ENCODE measurements at regions not wholly inside any gene's neighbourhood (a gene's known extent, or its start where the extent isn't known, plus 50 kb on each side); places are given as distances from the start of the nearest gene placed in this dataset.

DNA sequence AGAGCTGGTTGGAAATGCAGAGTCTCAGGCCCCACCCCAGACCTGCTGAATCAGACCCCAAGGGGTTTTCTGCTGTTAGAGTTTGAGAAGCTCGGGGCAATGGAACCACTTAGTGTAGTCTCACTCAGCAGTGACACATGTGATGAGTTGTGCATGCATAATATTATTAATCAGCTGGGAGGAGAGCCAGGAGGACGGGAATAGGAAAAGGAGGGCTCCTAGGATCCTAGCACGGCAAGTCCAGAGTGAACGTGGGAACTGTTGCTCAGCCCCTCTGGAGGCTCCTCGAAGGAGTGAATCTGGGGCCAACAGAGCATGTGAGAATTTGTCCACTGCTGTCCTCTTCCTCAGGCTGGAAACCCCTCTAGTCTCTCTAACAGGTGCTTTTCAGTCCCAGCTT is 87.1 kb downstream of the HS1BP3 start:
- Histone ChIP-seq H3K9me3 (no peaks in the 10 kb centered on the region), H3K4me3 (no peak overlapping the region), H3K4me1 (peaks cover 5% of the 10 kb centered on the region), H3K27me3 (no peaks in the 10 kb centered on the region), H3K36me3 (no peaks in the 10 kb centered on the region), H3K27ac (no peak overlapping the region)
- ATAC-seq (no peak), DNase-seq (peak; percentile 31)
- intact Hi-C loops (cut with DNase I): no loop called here
- TF ChIP-seq, protein P1, sequence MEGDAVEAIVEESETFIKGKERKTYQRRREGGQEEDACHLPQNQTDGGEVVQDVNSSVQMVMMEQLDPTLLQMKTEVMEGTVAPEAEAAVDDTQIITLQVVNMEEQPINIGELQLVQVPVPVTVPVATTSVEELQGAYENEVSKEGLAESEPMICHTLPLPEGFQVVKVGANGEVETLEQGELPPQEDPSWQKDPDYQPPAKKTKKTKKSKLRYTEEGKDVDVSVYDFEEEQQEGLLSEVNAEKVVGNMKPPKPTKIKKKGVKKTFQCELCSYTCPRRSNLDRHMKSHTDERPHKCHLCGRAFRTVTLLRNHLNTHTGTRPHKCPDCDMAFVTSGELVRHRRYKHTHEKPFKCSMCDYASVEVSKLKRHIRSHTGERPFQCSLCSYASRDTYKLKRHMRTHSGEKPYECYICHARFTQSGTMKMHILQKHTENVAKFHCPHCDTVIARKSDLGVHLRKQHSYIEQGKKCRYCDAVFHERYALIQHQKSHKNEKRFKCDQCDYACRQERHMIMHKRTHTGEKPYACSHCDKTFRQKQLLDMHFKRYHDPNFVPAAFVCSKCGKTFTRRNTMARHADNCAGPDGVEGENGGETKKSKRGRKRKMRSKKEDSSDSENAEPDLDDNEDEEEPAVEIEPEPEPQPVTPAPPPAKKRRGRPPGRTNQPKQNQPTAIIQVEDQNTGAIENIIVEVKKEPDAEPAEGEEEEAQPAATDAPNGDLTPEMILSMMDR (IDR thresholded peaks at IDR 0.05): no peak

DNA sequence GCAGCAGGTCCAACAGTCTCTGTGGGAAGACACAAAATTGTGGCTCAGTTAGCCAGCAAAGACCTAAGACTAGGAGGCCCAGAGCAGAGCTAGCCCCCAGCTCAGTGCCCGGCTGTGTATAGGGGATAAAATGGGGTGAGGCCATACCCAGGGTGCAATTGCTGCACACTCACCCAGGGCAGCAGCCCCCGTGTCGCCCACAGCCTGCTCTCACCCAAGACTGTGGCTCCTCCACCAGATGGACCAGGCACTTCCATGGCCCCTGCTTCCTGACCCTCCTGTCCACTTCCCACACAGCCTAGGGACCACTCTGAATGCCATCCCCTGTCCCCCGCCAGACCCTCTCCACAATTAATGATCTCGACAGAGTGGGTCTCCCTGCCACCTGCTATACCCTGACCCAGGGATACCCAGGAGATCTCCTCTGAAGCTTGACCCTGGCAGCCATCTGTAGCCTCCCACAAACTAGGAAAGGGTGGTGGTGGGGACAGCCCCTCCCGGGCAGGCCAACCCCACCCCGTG is 85.7 kb downstream of the HS1BP3 start:
- intact Hi-C loops (cut with DNase I): no loop called here
- Histone ChIP-seq H3K9me3 (no peaks in the 10 kb centered on the region), H3K4me1 (peaks cover 12% of the 10 kb centered on the region), H3K4me3 (no peak overlapping the region), H3K36me3 (no peaks in the 10 kb centered on the region), H3K27ac (no peak overlapping the region), H3K27me3 (no peaks in the 10 kb centered on the region)
- ATAC-seq: no peak
- DNase-seq: peak; percentile 53
- TF ChIP-seq, protein P1 (IDR thresholded peaks at IDR 0.05): no peak

DNA sequence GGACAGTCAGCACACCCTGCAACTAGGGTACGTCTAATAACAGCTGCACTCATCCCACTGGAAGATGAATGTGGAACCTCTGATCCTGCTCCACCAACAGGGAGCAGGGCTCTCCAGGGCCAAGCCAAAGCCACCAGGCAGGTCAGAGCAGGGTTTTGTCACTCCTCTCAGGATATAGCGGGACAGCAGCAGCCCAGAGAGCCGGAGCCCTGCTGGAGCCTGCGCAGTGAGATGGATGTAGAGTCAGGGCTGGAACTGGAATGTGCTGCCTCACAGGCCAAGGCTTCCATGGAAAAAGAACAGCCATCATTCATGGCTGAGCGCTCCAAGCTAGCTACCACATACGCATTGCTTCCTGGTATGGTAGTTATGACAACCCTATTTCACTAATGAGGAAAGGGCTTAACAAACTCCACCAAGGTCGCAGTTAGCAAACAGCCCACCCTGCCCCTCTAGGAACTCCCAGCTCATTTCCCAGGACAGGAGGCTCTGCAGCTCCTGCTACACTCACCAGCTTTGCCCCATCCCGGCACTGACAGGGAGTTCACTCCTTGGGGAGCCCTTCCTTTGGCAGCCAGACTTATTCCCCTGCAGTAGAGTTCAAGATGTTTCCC is 85.2 kb downstream of the HS1BP3 start:
- H3K9me3 ChIP-seq: no peaks in the 10 kb centered on the region
- H3K27ac ChIP-seq: no peak overlapping the region
- H3K27me3 ChIP-seq: no peaks in the 10 kb centered on the region
- TF ChIP-seq, protein P1 (IDR thresholded peaks at IDR 0.05): no peak
- no peak overlapping the region for H3K4me3 ChIP-seq
- no peaks in the 10 kb centered on the region for H3K36me3 ChIP-seq
- peaks cover 15% of the 10 kb centered on the region for H3K4me1 ChIP-seq
- intact Hi-C loops (cut with DNase I): no loop called here
- DNase-seq (no peak), ATAC-seq (no peak)

DNA sequence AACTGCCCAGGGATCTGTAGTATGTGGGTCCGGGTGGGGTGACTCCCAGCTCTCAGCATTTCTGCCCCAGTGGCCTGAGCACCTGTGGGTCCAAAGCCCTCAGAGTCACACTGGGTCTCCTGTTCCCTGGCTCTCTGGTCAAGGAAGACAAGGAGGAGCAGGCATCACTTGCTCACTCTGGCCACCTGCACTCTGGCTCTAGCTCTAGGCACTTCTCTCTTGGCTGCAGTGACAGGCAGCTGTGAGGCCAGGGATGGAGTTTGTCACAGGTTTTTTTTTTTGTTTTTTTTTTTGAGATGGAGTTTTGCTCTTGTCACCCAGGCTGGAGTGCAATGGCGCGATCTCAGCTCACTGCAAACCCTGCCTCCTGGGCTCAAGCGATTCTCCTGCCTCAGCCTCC is 84.6 kb downstream of the HS1BP3 start:
- Histone ChIP-seq H3K4me3 (no peak overlapping the region), H3K4me1 (peaks cover 18% of the 10 kb centered on the region), H3K36me3 (no peaks in the 10 kb centered on the region), H3K27me3 (no peaks in the 10 kb centered on the region), H3K27ac (no peak overlapping the region), H3K9me3 (no peaks in the 10 kb centered on the region)
- DNase-seq: peak; percentile 29
- no peak for ATAC-seq
- intact Hi-C loops (cut with DNase I): no loop called here
- TF ChIP-seq, protein P1 (IDR thresholded peaks at IDR 0.05): no peak

DNA sequence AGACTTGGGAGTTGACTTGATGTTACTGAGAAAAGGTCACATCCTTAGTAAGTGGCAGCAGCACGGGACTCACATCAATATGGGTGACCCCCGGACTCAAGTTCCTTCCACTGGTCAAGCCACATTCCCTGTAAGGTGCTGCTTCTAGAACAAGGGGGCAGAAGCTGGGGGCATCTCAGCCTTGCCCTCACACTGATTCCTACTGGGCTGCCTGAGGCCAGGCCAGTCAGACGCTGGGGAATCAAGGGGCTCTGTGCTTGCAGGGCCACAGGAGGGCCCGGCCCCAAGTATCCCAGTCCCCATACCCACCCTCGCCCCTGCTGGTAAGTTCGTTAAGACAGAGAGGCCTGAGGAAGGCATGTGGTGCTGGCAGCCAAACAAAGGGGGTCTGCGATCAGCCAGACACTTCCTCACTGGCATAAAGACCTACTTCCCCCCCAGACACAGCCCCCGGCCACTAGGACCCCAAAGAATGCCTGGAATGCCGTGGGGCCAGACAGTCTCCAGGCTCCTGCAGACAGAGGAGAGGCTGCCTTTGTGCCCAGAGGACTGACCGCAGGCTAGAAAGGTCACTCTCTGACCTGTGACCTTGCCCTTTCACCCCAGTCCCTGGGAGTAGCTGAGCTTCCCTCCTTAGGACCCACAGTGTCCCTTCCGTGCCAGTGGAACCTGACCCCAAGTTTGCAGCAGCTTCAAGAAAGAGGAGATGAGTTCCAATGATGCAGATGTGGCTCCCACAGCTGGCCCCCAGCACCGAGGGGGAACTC is 83.6 kb downstream of the HS1BP3 start:
- DNase-seq: peak; percentile 32
- Histone ChIP-seq H3K9me3 (no peaks in the 10 kb centered on the region), H3K4me1 (peaks cover 18% of the 10 kb centered on the region), H3K27ac (no peak overlapping the region), H3K36me3 (no peaks in the 10 kb centered on the region), H3K27me3 (no peaks in the 10 kb centered on the region), H3K4me3 (no peak overlapping the region)
- intact Hi-C loops (cut with DNase I): no loop called here
- ATAC-seq: no peak
- TF ChIP-seq, protein P1 (IDR thresholded peaks at IDR 0.05): no peak
